HUDEP-2 (cell line): ENCODE measurements at regions not wholly inside any gene's neighbourhood (a gene's known extent, or its start where the extent isn't known, plus 50 kb on each side); places are given as distances from the start of the nearest gene placed in this dataset.
"Not testable (repeated sequence)": the region's sequence is repeated elsewhere in the genome, so short reads cannot be mapped to it uniquely, and the experiment has no call there.

Experiments used
- DNase-seq, 76 experiments: peaks; one replicate each; lab custom pipeline; 2025; ENCODE audit not compliant: unreplicated experiment in 76 of 76; lab: John Stamatoyannopoulos, UW

- no peak for DNase-seq
These were observed 70.2 kb upstream of the BTG3 start for GRCh38 chr21:17682924-17683323.

- DNase-seq = peak in 34 of 76 experiments; percentile 10 to 74 (median 46)
These were observed 66.4 kb upstream of the BTG3 start for GRCh38 chr21:17679002-17679600.

- DNase-seq = not testable (repeated sequence)
These were observed 64.2 kb upstream of the BTG3 start for GRCh38 chr21:17676930-17677329.

DNA sequence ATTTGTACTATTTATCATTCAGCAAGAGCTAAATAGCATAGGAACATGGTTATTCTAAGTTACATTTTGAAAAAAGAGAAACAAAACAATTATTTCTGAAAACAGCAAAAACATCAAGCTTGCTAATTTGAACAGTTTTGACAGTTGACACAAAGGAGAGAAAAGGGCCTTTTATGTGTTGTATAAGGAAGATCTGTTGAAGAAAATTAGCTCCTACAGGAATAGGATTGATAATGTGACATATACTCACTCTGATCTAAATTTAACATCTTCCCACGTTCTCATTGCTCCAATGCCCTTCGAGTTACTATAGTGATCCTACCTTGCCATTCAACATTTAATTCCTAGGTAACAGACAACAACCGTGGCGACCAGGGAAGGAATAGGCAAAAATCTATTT lies 61.4 kb upstream of the BTG3 start:
- DNase-seq = no peak

DNA sequence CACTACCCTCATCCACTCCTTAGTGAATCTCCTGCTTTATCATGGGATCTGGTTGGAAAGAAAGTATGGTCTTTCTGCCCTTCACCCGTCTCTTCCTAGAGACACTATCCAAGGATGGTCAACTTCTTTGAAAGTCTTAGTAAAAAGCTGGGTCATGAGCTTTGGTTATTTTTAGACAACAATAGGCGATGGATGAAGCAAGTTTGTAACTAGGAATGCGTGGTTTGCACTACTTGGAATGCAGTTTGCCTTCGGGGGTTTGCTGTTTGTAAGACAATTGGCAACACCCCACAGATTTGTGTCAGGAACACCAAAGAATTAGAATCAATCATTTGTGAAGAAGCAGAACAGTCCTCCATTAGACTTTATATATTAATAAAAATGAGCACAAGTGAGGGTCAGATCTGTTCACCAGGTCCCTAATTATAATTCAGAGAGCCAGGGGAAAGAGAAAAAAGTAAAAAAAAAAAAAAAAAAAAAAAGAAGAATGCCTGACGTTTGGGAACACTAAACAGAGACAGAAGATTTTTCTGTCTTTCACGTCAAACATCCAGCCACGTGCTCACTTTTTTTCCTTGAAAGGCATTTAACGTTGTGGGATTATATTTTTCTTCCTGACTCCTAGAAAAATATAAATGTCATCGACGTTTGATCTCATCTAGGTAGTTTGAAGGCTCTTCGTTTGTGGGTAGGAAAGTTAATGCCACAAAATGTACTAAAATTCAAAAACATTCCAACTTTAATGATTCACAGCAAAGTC lies 60.7 kb upstream of the BTG3 start:
- no peak for DNase-seq

DNA sequence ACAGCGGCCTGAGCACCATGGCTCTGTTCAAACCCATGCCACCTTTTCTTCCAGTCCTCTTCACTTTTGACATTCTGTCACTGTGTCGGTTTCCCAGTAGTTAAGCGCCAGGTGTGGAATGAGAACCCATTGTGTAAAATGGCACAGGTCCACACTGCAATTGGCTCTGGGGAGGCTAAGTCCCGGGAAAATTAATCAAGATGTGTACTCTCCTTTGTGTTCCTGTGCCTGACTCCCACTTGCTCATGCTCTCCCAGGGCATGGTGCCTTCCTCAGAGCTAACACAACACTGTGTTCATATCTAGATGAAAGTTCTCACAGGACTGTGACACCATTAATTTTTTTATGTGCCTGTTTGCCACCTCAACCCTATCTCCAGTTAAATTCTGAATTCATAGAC lies 59.0 kb upstream of the BTG3 start:
- no peak for DNase-seq

GRCh38 chr21:17668479-17669140 lies 55.9 kb upstream of the BTG3 start:
- no peak for DNase-seq

DNA sequence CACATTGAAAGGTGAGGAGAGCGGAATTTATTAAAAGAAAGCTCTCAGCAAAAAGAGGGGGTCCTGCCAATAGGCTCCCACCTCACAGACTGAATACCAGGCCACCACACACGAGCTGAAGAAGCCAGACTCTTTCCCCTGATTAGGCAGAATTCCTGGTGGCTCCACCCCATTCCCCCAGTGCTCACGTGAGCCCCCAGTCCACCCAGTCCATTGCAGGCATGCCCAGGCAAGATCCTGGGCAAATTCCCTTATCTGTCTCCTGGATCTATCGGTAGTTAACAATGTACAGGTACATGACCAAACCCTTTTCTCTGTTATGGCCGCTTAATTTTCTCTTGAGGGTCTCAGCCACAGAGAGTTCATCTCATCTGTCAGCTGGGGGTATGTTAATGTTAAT lies 54.6 kb upstream of the BTG3 start:
- no peak for DNase-seq
